H1 (cell line): ENCODE measurements at regions not wholly inside any gene's neighbourhood (a gene's known extent, or its start where the extent isn't known, plus 50 kb on each side); places are given as distances from the start of the nearest gene placed in this dataset.

ENCODE experiments used
- CTCF ChIA-PET: fragments of 300-600 bp; sonication (Branson Sonifier 250); formaldehyde crosslinking; loops from one replicate; lab custom pipeline; 2021; ENCODE audit not compliant: partially characterized antibody; lab: Charles Lee
- POLR2A ChIA-PET: fragments of 300-600 bp; sonication (Branson Sonifier 250); formaldehyde crosslinking; loops from one replicate; lab custom pipeline; 2021; ENCODE audit warnings: inconsistent platforms; ENCODE audit not compliant: partially characterized antibody; lab: Charles Lee
- DNase-seq, 2 experiments: peaks; one replicate each; pipeline versions ENCODE4 v3.0.0 to v3.0.0-alpha.2; 2010 to 2022; ENCODE audit warnings: low spot score in 2 of 2, low read depth in 1 of 2, mixed read lengths in 1 of 2
- FAIRE-seq: peaks from 2 replicates; lab custom pipeline; 2011; peaks lifted over from hg19 to GRCh38; lab: Jason Lieb, UNC
- H2AFZ ChIP-seq: 2 replicates; pipeline ENCODE4 v1.8.1; 2012; ENCODE audit warnings: low read length, inconsistent platforms
- H2AK5ac ChIP-seq: 2 replicates; pipeline ENCODE4 v1.6.1; 2013; ENCODE audit warnings: low read depth, low read length
- H2BK120ac ChIP-seq: replicated peaks from 2 replicates; pipeline ENCODE3; 2013; ENCODE audit warnings: low read depth, low read length, inconsistent platforms
- H2BK12ac ChIP-seq: 2 replicates; pipeline ENCODE4 v1.6.1; 2013; ENCODE audit warnings: low read depth, low read length
- H2BK15ac ChIP-seq: 2 replicates; pipeline ENCODE4 v1.6.1; 2013; ENCODE audit warnings: low read length
- H2BK20ac ChIP-seq: 2 replicates; pipeline ENCODE4 v1.6.1; 2013; ENCODE audit warnings: low read length
- H2BK5ac ChIP-seq: 2 replicates; pipeline ENCODE4 v1.6.1; 2013; ENCODE audit warnings: low read depth, low read length
- H3K14ac ChIP-seq: 2 replicates; pipeline ENCODE4 v1.6.1; 2013; ENCODE audit warnings: inconsistent platforms; ENCODE audit not compliant: insufficient read length
- H3K18ac ChIP-seq: 2 replicates; pipeline ENCODE4 v1.6.1; 2013; ENCODE audit warnings: low read length; ENCODE audit errors: extremely low read depth
- H3K23ac ChIP-seq: 2 replicates; pipeline ENCODE4 v1.6.1; 2013; ENCODE audit warnings: inconsistent platforms; ENCODE audit not compliant: insufficient read length
- H3K23me2 ChIP-seq: 2 replicates; pipeline ENCODE4 v1.6.1; 2013; ENCODE audit warnings: low read depth, low read length
- H3K27ac ChIP-seq: 2 replicates; pipeline ENCODE4 v1.6.1; 2011; ENCODE audit warnings: low read depth, low read length, inconsistent platforms
- H3K27me3 ChIP-seq, 4 experiments: replicated peaks in 1 of 4; 1 replicate in 1 of 4; 2 replicates in 3 of 4; pipeline versions ENCODE4 v1.6.1 to v1.8.1; 2011 to 2013; ENCODE audit warnings: low read length in 3 of 4, mild to moderate bottlenecking in 3 of 4, inconsistent platforms in 2 of 4, mixed read lengths in 2 of 4, moderate library complexity in 1 of 4; ENCODE audit not compliant: control insufficient read depth in 3 of 4, insufficient read depth in 3 of 4; ENCODE audit errors: extremely low read depth in 1 of 4
- H3K36me3 ChIP-seq, 4 experiments: 2 replicates each; pipeline versions ENCODE4 v1.6.1 to v1.8.1; 2011 to 2013; ENCODE audit warnings: mild to moderate bottlenecking in 4 of 4, low read length in 3 of 4, moderate library complexity in 2 of 4, control low read depth in 1 of 4, inconsistent platforms in 1 of 4; ENCODE audit not compliant: insufficient read depth in 4 of 4, control insufficient read depth in 2 of 4
- H3K4ac ChIP-seq: replicated peaks from 2 replicates; pipeline ENCODE3; 2013; ENCODE audit warnings: low read length, low read depth, mixed read lengths, inconsistent platforms; ENCODE audit not compliant: insufficient read length
- H3K4me1 ChIP-seq, 4 experiments: replicated peaks in 1 of 4; 1 replicate in 1 of 4; 2 replicates in 3 of 4; pipeline versions ENCODE4 v1.6.1 to v1.8.1; 2011 to 2013; ENCODE audit warnings: low read length in 3 of 4, inconsistent platforms in 2 of 4, mixed read lengths in 1 of 4; ENCODE audit not compliant: insufficient read depth in 4 of 4, control insufficient read depth in 3 of 4
- H3K4me2 ChIP-seq, 2 experiments: 2 replicates each; pipeline versions ENCODE4 v1.6.1 to v1.8.1; 2011 to 2013; ENCODE audit warnings: low read depth in 2 of 2, low read length in 2 of 2, control low read depth in 1 of 2, inconsistent platforms in 1 of 2, mild to moderate bottlenecking in 1 of 2; ENCODE audit not compliant: insufficient read depth in 1 of 2
- H3K4me3 ChIP-seq, 4 experiments: fragments of 200-600, 300-600 bp in 1 of 4; sonication (generic), shearing (Covaris generic), sonication (Bioruptor Twin) in 1 of 4; 2 replicates each; pipeline versions ENCODE4 v1.5.1 to v1.8.1; 2011 to 2016; ENCODE audit warnings: low read length in 4 of 4, low read depth in 3 of 4, control low read depth in 2 of 4, inconsistent platforms in 2 of 4, mild to moderate bottlenecking in 2 of 4, mixed read lengths in 1 of 4, moderate library complexity in 1 of 4; ENCODE audit not compliant: insufficient read depth in 2 of 4; ENCODE audit errors: extremely low read depth in 1 of 4
- H3K56ac ChIP-seq: replicated peaks from 2 replicates; pipeline ENCODE3; 2013; ENCODE audit warnings: low read depth, mild to moderate bottlenecking, mixed read lengths, low read length, inconsistent platforms; ENCODE audit not compliant: insufficient read length
- H3K79me1 ChIP-seq: 2 replicates; pipeline ENCODE4 v1.6.1; 2013; ENCODE audit warnings: low read depth, low read length, control low read depth
- H3K79me2 ChIP-seq, 2 experiments: 2 replicates each; pipeline versions ENCODE4 v1.6.1 to v1.8.1; 2012 to 2013; ENCODE audit warnings: low read length in 2 of 2, mild to moderate bottlenecking in 2 of 2, inconsistent platforms in 1 of 2; ENCODE audit not compliant: insufficient read depth in 2 of 2, control insufficient read depth in 1 of 2
- H3K9ac ChIP-seq, 4 experiments: replicated peaks in 1 of 4; 1 replicate in 1 of 4; 2 replicates in 3 of 4; pipeline versions ENCODE4 v1.6.1 to v1.8.1; 2011 to 2013; ENCODE audit warnings: low read depth in 3 of 4, low read length in 3 of 4, control low read depth in 2 of 4, mild to moderate bottlenecking in 2 of 4, moderate library complexity in 2 of 4, inconsistent platforms in 1 of 4; ENCODE audit errors: extremely low read depth in 1 of 4
- H3K9me3 ChIP-seq, 2 experiments: 2 replicates each; pipeline versions ENCODE4 v1.6.1 to v1.8.1; 2012 to 2013; ENCODE audit warnings: mild to moderate bottlenecking in 2 of 2, moderate library complexity in 2 of 2, control low read depth in 1 of 2, inconsistent platforms in 1 of 2, low read depth in 1 of 2, low read length in 1 of 2, mixed read lengths in 1 of 2; ENCODE audit not compliant: insufficient read depth in 2 of 2
- H4K20me1 ChIP-seq, 2 experiments: replicated peaks in 1 of 2; 2 replicates each; pipeline versions ENCODE3 to v1.8.1; 2011 to 2013; ENCODE audit warnings: inconsistent platforms in 2 of 2, low read length in 2 of 2, mild to moderate bottlenecking in 1 of 2; ENCODE audit not compliant: insufficient read depth in 2 of 2, control insufficient read depth in 1 of 2
- H4K5ac ChIP-seq: 2 replicates; pipeline ENCODE4 v1.6.1; 2013; ENCODE audit warnings: low read length, low read depth, mixed read lengths, inconsistent platforms; ENCODE audit not compliant: insufficient read length
- H4K8ac ChIP-seq: 2 replicates; pipeline ENCODE4 v1.8.0; 2013; ENCODE audit warnings: mild to moderate bottlenecking, moderate library complexity, low read length, inconsistent platforms; ENCODE audit not compliant: insufficient read depth; ENCODE audit errors: extremely low read depth
- H4K91ac ChIP-seq: replicated peaks from 2 replicates; pipeline ENCODE3; 2013; ENCODE audit warnings: low read length, mixed read lengths, inconsistent platforms; ENCODE audit not compliant: insufficient read length
- BRCA1 ChIP-seq: IDR thresholded peaks from 2 replicates; pipeline ENCODE4 v1.6.1; 2012; ENCODE audit warnings: low read depth, low read length, improper control_type of control experiment
- CEBPB ChIP-seq: IDR thresholded peaks from 2 replicates; pipeline ENCODE4 v1.6.1; 2012; ENCODE audit warnings: low read depth, low read length
- CHD1 ChIP-seq: IDR thresholded peaks from 2 replicates; pipeline ENCODE4 v1.6.1; 2012; ENCODE audit warnings: low read depth, low read length, improper control_type of control experiment
- CHD2 ChIP-seq: IDR thresholded peaks from 2 replicates; pipeline ENCODE4 v1.6.1; 2012; ENCODE audit warnings: low read length, improper control_type of control experiment
- CREB1 ChIP-seq: IDR thresholded peaks from 2 replicates; pipeline ENCODE4 v1.6.1; 2012; ENCODE audit warnings: inconsistent platforms
- CTBP2 ChIP-seq: IDR thresholded peaks from 2 replicates; pipeline ENCODE4 v1.7.0; 2011; ENCODE audit warnings: borderline replicate concordance, mild to moderate bottlenecking, moderate library complexity, mixed read lengths, low read length; ENCODE audit not compliant: insufficient read depth, insufficient read length
- E2F6 ChIP-seq: IDR thresholded peaks from 2 replicates; pipeline ENCODE4 v1.6.1; 2012; ENCODE audit warnings: inconsistent platforms
- GABPA ChIP-seq: IDR thresholded peaks from 2 replicates; pipeline ENCODE4 v1.6.1; 2011; ENCODE audit warnings: mild to moderate bottlenecking, low read length, moderate library complexity, borderline replicate concordance; ENCODE audit not compliant: insufficient read depth
- KDM1A ChIP-seq: fragments of 200-600, 300-600 bp; sonication (generic); IDR thresholded peaks from 2 replicates; pipeline ENCODE4 v1.7.1; 2016; ENCODE audit warnings: mild to moderate bottlenecking, low read length, borderline replicate concordance
- NANOG ChIP-seq: IDR thresholded peaks from 2 replicates; pipeline ENCODE4 v1.6.1; 2011; ENCODE audit warnings: low read length, low read depth, mild to moderate bottlenecking, inconsistent platforms; ENCODE audit not compliant: insufficient read depth, poor library complexity, severe bottlenecking
- PHF8 ChIP-seq: fragments of 200-600 bp; sonication (generic); conservative IDR thresholded peaks from 2 replicates; pipeline ENCODE4 v1.7.1; 2012; ENCODE audit warnings: low read depth, mild to moderate bottlenecking, inconsistent platforms, low read length, moderate library complexity
- SUZ12 ChIP-seq: fragments of 200-600 bp; sonication (generic); IDR thresholded peaks from 2 replicates; pipeline ENCODE4 v1.6.1; 2012; ENCODE audit warnings: mild to moderate bottlenecking, inconsistent platforms, low read length, moderate library complexity, mixed read lengths
- TAF7 ChIP-seq: optimal IDR thresholded peaks from 2 replicates; pipeline ENCODE3; 2011; ENCODE audit warnings: low read depth, mild to moderate bottlenecking, inconsistent platforms, low read length, moderate library complexity, borderline replicate concordance
- YY1 ChIP-seq: IDR thresholded peaks from 2 replicates; pipeline ENCODE4 v1.6.1; 2011; ENCODE audit warnings: low read depth, mild to moderate bottlenecking, low read length
- ZNF274 ChIP-seq: IDR thresholded peaks from 2 replicates; pipeline ENCODE4 v1.7.0; 2012; ENCODE audit warnings: low read length, borderline replicate concordance; ENCODE audit errors: extremely low read depth
- WGBS, 2 experiments: shearing (Covaris generic) in 1 of 2; methylation state at CpG; one replicate each; pipeline versions ENCODE4 v1.1.6 to v1.1.7; 2013 to 2015; ENCODE audit warnings: low lambda C conversion rate in 2 of 2, mixed read lengths in 2 of 2, inconsistent platforms in 1 of 2, low coverage in 1 of 2, missing lambda C conversion rate in 1 of 2; ENCODE audit not compliant: insufficient replicate concordance in 2 of 2, insufficient coverage in 1 of 2, insufficient read length in 1 of 2; ENCODE audit errors: extremely low coverage in 1 of 2, missing lambda C conversion rate in 1 of 2; 5-methylcytosine and 5-hydroxymethylcytosine counted together

- Histone ChIP-seq H3K4ac (no peak overlapping the region), H2BK12ac (no peak overlapping the region), H3K79me1 (no peaks in the 10 kb centered on the region), H3K56ac (no peak overlapping the region), H3K4me3 (no peak overlapping the region), H3K27ac (no peak overlapping the region), H3K36me3 (no peaks in the 10 kb centered on the region), H4K5ac (no peak overlapping the region), H3K4me1 (no peaks in the 10 kb centered on the region), H3K9ac (no peak overlapping the region), H2AFZ (no peak overlapping the region), H3K9me3 (no peaks in the 10 kb centered on the region), H2BK20ac (no peak overlapping the region), H2BK15ac (0 out of 2 replicates have a peak overlapping the region, but pooled peaks have one; percentile 72), H2AK5ac (no peak overlapping the region), H2BK120ac (no peak overlapping the region), H4K8ac (no peak overlapping the region), H4K91ac (no peak overlapping the region), H2BK5ac (no peak overlapping the region), H3K18ac (no peak overlapping the region), H3K4me2 (no peak overlapping the region), H3K23ac (no peak overlapping the region), H3K27me3 (no peaks in the 10 kb centered on the region), H3K79me2 (no peaks in the 10 kb centered on the region), H4K20me1 (no peaks in the 10 kb centered on the region), H3K14ac (no peak overlapping the region), H3K23me2 (no peaks in the 10 kb centered on the region)
- ChIA-PET POLR2A (interaction anchor here (1.2 kb wide), 1 partner anchor 15 kb away, joined by 3 read pairs; no protein-coding TSS in a partner anchor), CTCF (interaction anchor here (0.5 kb wide), 2 partner anchors 627 to 688 kb away, joined by 3 read pairs; no protein-coding TSS in a partner anchor)
- WGBS, 2 experiments, result 97% methylated on average over 7 of the region's 7 CpGs; no CpG with 5 or more reads in 1 of the 2 experiments
- FAIRE-seq (no peak), DNase-seq (no peak)
- TF ChIP-seq CREB1 (no peak), BRCA1 (no peak), KDM1A (no peak), E2F6 (no peak), GABPA (no peak), PHF8 (no peak), CTBP2 (no peak), NANOG (no peak), CHD2 (no peak), ZNF274 (no peak), CHD1 (no peak), TAF7 (no peak), CEBPB (no peak), YY1 (no peak), SUZ12 (no peak)
These were observed 133.4 kb downstream of the ACTL7B start for GRCh38 chr9:108722396-108722795.
